ENCODE measurements at regions not wholly inside any gene's neighbourhood (a gene's known extent, or its start where the extent isn't known, plus 50 kb on each side); places are given as distances from the start of the nearest gene placed in this dataset.
"Not testable (repeated sequence)": the region's sequence is repeated elsewhere in the genome, so short reads cannot be mapped to it uniquely, and the experiment has no call there.

DNA sequence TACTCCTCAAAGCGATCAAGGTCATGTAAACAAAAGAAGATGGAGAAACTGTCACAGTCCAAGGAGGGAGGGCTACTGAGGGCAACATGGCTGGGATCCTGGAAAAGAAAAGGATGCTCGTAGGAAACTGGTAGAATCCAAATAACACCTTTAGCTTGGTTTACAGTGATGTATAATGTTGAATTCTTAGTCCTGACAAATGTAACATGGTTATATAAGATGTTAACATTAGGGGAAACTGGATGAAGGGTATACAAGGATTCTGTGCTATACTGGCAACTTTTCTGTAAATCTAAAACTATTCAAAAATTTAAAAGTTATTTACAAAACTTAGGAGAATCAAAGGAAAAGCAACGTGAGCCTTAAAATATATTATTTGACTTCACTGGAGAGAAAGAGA is 257.0 kb downstream of the TTC32 start:
- no peak for DNase-seq

DNA sequence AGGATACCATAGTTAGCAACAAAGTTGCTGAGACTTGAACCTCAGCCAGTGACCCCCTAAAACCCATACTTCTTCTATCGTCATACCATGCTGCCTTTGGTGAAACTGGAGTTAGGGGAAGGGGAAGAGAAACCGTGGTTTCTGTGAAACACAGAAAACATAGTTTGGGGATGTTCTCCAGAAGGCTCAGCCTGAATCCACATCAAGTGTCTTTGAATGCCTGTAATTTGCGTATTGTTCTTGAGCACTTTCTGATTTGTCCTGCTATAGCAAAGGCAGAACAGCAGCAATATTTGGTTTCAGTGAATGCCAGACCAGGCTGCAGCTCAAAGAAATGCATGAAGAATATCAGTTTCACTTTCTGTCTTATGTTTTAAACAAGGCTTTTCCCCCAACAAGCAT is 258.7 kb downstream of the TTC32 start:
- no peak for DNase-seq

DNA sequence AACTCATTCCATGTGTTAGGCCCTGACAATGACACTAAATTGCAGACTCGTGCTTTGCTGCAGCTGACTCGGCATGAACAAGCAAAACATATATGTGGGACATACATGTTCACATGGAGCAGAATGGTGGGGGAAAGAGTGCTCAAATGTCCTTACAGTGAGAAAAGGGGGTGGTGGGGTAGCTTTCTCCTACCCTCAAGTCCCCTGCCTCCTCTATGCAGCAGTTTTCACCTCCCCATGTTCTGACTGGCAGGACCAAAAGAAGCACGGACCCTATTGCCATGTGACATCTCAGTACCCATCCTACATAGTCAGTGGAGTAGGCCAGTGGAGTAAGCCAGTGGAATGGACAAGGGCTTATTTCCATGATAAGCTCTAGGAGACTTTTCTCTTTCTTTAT is 259.3 kb downstream of the TTC32 start:
- no peak for DNase-seq

DNA sequence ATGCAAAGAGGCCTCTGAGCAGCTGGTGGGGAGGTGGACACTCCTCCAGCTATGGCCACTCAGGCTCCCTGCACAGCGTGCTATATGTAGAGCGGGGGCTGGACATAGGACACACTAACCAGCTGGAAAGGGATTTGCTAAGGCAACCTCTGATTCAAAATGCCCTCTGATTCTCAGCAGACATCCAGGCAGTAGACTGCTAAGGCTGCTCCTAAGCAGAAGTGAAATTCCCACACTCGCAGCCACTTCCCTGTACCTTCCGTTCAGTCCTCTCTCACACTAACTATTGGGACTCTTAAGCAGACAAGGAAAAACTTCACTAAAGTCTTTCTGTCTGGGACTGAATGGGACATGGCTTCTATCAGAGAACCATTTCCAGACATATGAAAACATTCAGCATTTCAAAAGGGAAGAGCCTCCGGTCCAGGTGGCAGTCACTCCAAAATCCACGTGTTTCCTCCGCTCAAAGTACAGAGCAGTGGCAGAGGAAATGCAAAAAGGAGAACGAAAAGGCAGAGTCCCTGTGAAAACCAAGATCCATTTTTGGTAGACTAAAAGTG is 265.8 kb downstream of the TTC32 start:
- DNase-seq = no peak

DNA sequence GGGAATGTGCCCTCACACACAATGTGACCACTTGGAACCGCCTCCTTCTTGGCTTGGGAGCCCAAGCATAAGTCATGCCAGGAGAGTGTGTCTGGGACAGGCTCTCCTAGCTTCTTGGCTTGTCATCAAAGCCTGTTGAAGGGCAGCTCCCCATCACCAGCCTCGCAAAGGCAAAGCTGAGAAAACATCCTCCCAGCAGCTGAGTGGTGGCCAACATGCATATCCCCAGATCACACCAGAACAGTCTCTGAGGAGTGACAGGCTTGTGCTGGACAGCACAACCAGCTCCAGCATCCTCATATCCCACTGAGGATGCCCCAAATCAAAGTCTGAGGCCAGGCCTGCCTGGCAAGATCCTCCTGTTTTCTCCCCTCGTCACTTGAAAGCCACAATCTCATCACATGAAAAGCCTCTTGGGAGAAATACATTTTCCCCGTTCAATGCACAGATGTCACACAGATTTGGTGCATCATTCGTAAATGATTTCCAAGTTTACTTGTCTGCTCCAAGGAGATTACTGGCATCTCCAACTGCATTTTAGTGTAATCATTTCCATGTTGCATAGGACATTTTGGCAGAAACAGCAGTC is 269.3 kb downstream of the TTC32 start:
- no peak for DNase-seq

DNA sequence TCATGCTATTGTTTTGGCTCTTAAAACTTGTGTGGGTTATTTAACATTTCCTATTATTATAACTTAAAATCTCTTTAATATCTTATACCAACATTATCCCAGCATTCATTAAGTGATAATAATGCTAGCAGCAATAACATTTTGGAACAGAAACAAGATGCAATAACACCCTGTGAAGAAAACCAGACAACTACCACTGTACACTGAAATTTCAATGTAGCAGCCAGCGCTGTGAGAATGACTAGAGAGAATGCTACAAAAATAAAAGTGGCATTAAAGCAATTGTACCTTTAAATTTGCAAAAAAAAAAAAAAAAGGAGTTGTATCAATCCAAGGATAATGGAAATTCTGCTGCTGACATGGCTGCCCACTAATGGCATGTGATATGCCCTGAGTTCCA is 269.9 kb downstream of the TTC32 start:
- no peak for DNase-seq

DNA sequence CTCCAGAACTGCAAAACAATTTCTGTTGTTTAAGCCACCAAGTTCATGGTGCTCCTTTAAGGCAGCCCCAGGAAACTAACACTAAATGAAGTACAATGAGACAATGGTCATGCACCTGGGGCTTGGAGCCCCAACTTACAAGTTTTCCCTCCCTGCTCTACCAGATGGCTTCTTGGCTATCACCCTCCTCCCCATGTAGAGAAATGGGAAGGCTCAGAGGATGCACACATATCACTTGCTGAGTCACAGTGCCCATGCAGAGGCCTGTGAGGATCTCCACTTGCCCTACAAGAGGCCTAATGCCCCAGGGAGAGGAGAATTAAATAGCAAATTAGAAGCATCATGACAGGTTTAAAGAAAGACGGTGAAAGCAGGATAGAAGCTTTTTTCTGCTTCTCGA is 270.9 kb downstream of the TTC32 start:
- DNase-seq = no peak

DNA sequence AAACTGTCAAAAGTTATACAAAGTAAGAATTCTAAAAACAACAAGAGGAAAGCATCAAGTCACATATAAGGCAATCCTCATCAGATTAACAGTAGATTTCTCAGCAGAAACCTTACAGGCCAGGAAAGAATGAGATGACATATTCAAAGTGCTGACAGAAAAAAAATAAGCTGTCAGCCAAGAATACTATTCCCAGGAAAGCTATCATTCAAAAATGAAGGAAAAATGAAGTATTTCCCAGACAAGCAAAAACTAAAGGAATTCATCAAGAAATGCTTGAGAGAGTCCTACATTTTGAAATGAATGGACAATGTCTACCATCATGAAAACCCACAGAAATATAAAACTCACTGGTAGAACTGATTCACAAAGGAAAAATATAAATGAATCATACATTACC is 268.9 kb upstream of the OSR1 start:
- DNase-seq = no peak

DNA sequence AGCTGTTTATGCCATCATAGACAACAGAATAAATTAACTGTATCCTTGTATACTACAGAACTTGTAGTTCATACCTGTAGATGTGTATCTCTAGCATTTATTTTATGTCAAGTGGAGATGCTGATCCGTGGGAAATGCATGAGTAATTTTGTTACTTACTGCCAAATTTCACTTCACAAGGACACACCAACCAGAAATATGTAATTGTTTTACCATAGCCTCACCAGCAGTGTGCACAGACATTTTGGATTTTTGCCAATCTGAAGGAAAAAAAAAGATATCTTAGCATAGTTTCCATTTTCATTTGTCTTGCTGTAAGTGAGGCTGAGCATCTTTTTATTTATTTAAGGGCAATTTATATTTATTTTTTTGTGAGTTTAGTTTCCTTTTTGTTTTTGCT is 265.1 kb upstream of the OSR1 start:
- no peak for DNase-seq

DNA sequence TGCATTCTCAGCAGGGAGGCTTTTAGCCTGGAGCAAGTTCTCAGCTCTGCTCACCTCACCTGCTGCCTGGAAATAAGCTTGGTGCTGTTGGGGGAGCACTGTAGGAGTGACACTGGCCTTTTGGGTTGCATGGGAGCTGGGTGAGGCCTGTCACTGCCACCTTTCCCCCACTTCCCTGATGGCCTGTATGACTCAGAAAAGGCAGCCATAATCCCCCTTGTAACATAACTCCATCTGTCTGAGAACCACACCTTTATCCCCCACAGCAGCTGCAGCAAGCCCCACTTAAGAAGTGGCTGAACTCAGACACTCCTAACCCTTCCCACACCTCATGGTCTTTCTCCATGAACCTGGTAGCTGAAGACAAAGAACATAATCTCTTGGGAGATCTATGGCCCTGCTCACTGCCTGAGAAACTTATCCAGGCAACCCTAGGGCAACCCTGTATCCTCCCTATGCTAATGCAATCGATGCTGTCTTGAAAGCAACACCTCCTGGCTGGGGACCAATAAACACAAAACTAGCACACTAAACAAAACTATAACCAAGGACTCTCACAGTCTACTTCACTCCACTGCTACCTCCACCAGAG is 258.9 kb upstream of the OSR1 start:
- DNase-seq = no peak

DNA sequence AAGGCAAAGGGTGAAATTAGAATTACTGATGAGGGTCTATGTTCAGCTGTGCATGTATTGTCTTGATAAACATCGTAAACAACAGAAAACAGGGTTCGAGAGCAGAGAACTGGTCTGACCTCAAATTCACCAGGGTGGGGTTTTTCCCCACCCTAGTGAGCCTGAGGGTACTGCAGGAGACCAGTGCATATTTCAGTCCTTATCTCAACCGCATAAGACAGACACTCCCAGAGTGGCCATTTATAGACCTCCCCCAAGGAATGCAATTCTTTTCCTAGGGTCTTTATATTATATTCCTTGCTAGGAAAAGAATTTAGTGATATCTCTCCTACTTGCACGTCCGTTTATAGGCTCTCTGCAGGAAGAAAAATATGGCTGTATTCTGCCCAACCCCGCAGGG is 257.0 kb upstream of the OSR1 start:
- DNase-seq = not testable (repeated sequence)

DNA sequence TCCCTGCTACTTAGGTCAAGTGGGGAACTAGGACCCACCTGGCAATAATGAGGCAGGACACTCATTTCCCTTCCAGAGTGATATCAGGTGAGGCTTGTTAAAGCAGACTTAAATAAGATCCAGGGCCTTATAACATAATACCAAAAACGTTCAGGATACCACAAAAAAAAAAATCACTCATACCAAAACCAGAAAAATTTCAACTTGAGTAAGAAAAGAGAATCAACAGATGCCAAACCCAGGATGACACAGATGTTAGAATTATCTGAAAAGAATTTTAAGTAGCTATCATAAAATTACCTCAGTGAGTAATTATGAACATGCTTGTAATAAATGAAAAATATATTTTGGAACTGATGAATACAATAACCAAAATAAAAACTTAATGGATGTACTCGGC is 255.6 kb upstream of the OSR1 start:
- DNase-seq = no peak

DNA sequence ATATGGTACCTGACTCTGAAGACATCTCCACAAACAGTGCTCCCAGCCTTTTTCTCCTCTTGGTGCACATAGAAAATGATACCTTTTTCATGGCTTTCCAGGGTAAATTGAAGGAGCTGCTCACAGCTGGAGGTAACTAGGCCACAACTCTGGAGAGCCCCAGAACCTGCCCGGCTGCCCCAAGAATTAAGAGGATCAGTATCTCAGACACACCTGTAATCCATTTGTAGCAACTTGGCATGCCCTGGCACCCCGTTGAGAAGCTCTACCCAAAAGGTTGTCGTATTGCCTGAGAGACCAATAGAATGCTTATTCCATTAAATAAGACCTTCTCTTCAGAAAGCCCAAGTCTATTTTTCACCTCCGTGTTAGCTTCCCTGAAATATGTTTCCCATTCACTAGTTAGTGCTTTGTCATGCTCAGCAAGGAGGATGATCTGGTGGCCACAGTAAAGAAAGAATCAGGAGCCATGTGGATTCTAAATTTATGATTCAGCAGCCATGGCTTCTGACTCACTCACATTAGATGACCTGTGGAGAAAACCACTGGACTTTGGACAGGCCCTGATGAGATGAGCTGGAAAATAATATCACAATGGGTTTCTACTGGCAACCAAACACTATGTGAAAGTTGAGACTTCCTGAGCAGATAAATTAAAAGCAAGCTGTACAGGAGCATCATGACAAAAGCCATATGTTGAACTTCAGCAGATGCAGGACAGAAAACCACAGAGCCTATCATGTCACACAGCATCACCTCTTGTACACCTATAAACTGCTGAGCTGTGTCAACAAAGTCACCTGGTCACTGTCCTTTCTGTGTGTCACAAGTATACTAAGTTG is 253.3 kb upstream of the OSR1 start:
- no peak for DNase-seq

DNA sequence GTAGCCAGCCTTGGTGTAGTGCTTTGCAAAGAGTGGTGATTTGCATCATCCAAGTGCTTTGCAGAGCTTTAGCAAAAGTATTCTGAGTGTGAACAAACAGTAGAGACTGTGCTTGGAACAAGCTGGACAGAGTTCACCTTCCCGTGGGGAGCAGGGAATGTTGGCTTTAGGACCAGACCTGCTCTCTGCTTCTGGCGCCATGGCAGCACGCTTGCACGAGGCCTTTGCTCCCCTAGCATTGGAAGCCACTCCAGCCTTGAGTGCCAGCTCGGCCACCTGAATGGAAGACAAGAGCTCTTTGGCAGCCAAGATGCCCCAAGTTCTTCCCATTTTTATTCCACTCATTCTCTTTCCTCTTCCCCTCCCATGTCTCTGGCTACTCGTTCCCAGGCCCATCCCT is 250.8 kb upstream of the OSR1 start:
- no peak for DNase-seq

DNA sequence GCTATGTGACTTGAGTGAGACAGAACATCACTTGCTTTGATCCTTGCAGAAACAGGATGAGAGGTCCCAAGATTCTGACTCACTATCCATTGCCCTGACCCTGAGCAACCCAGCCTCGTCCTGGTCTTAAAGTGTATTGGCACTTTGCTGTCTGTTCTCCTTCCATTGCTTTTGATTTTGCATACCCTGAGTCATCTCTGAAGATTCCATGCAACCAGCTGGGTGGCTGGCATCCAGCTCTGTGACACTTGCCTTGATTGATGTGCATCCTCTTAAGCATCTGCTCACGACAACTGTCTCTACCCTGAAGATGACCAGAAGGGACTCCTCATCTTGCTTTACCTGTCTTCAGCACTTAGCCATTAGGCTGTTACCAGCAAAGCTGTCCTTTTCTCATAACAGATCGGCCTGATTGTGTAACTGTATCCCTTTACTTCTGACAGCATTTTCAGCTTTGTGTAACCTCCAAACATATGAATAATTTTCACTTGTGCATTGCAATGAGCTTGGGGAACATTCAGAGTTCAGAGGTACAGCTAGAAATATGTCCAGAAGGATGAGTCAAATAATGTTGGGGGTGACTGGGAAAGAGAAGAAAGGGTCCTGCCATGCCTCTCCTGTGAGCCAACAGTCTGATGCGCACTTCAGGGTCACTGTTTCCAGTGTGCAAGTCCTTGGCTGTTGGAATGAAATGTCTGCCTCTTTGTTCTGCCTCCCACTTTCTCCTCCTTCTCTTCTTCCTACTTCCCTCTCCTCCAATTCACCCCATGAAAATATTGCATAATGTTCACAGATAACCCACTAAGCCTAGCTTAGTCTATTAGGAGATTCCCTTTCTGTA is 249.7 kb upstream of the OSR1 start:
- no peak for DNase-seq

DNA sequence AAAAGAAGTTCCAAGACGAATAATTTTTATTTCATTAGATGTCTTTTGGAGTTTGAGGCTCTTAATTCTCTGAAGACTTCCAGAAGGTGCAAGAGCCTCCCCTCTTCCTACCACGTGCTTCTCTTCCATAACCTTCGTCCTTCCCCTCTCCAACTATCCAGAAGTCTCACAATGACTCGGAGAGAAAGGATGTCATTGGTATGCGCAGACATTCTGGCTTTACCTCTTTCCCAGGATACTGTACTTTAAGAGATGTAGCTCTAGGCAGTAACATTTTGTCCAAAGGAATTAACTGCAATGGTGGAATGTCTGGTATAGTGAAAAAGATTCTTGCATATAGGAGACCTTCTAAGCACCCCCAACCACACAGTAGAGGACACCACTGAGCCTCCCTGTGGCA is 249.0 kb upstream of the OSR1 start:
- DNase-seq = no peak

DNA sequence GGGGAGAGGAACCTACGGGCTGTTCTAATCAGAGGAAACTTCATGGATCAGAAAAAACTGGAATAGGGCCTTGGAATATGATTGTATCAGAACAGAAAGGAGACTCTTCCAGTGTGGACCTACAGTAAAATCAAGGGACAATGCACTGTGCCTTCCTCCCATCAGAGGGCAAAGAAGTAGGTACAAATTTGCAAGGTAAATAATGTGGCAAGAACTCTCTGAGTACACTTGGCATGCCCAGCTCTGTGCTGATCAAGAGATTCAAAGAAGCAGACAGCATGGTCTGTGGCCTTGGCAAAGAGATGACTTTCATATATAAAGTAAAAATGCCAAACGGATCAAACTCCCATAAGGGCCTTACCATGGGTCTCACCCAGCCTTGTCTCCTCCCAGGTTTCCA is 242.6 kb upstream of the OSR1 start:
- no peak for DNase-seq

DNA sequence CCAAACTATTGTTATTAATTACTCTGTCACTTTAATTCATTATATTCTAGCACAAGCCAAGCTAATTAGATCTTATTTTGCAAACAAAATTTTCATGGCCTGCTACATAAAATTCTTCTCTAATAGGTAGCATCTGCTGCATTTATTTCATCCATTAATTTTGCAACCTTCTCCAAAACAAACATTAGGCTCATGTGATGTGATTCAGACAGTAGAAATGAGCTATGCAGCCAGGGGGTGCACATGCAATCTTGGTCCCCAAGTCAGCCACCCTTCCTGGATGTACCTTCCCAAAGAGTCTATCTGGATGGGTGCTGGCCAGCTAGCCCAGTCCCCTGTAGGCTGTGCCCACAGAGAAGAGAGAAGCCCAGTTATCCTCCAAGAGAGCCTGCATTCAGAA is 242.1 kb upstream of the OSR1 start:
- no peak for DNase-seq

DNA sequence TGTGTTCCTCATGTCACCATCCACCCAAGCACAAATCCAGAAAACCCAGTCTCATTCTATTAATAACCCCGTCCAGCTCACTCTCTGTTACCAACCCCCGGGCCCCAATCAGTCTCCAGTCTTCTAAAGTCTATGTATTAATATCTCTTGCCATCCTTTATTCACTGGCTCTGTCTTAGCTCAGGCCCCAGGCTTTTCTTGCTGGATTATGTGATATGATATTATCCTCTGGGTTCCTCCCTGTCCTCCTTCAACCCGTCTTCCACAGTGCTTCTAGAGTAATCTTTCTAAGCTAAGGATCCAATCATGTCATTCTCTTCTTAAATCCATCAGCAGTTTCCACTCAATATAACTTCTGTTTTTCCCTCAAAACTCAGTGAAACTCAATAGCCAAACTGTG is 240.5 kb upstream of the OSR1 start:
- no peak for DNase-seq

DNA sequence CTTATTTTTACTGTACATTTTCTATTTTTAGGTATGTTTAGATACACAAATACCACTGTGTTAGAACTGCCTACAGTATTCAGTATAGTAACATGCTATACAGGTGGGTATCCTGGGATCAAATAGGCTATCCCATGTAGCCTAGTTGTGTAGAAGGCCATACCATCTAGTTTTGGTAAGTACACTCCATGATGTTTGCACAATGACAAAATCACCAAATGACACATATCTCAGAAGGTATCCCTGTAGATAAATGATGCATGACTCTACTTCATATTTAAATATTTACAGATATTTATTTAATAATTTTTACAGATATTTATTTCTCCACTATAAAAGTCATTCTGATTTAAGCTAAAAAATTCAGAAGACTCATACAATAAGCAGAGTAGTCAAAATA is 233.8 kb upstream of the OSR1 start:
- no peak for DNase-seq

DNA sequence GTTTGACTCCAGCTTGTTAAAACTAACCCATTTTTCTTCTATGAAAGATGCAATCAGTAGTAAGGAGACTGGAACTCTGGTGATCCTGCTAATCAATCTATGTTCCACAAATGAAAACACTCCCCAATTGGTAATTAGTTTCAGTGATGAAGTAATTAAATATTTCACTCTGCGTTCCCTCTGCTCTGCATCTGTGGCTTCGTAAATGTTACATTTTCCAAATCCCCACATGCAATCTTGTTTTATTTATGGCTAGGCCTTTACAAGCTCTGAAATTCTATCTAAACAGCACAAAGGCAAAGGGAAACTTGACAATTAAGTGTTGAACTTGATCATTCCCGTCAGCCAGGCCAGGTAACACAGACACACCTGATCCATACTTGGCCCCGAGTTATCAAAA is 231.4 kb upstream of the OSR1 start:
- no peak for DNase-seq

DNA sequence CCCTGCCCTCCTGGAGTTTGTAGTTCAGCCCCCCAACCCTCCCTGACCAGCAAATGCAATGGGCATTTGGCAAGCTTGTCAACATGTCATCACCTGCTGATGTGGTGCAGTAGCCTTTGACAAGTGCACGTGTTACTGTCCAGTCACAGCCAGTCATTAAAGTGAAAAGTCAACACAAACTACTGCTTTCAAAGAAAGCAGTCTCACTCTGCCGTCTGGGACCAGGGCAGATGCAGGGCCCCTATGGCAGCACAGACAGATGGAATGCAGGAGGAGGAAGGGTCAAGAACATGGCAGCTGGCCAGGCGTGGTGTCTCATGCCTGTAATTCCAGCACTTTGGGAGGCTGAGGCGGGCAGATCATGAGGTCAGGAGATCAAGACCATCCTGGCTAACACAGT is 222.4 kb upstream of the OSR1 start:
- DNase-seq = no peak

DNA sequence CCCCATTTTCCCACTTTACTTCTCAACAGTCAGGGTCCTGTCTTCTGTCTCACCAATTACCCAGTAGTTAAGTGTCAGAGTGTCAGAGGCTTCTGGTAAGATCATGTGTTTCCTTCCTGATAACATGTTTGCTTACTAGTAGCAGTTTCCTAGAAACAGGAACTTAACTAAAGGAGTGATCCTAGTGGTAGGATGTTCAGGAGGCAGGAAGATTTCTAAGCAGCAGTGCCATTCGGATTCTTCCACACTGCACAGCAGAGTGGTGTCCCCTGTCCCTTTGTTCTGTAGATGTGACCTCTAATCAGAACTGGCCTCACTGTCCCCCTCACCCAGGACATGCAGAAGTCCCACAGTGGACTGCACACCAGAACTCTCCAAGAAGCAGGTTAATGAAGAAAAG is 221.8 kb upstream of the OSR1 start:
- DNase-seq = no peak

Measured in activated CD8-positive, alpha-beta memory T cell treated with anti-CD3 and anti-CD28 coated beads, Interleukin-2, amount 50 U/mL, for 48 hours (primary cell).